H9 (cell line): ENCODE measurements at regions not wholly inside any gene's neighbourhood (a gene's known extent, or its start where the extent isn't known, plus 50 kb on each side); places are given as distances from the start of the nearest gene placed in this dataset.

Experiments
- DNase-seq: peaks from one replicate; pipeline ENCODE4 v3.0.0-alpha.2; 2017
- H2AFZ ChIP-seq: one replicate; pipeline ENCODE4 v1.6.1; 2013; ENCODE audit warnings: mild to moderate bottlenecking, low read length, control low read depth, moderate library complexity
- H2AK5ac ChIP-seq: 2 replicates; pipeline ENCODE4 v1.6.1; 2013; ENCODE audit warnings: low read length, control low read depth, mixed read lengths; ENCODE audit not compliant: insufficient read length
- H2BK120ac ChIP-seq: one replicate; pipeline ENCODE4 v1.6.1; 2013; ENCODE audit warnings: low read depth, mild to moderate bottlenecking, low read length, control low read depth, inconsistent platforms; ENCODE audit not compliant: poor library complexity, severe bottlenecking
- H2BK12ac ChIP-seq: 2 replicates; pipeline ENCODE4 v1.6.1; 2013; ENCODE audit warnings: low read length, control low read depth, mixed read lengths, low read depth; ENCODE audit not compliant: insufficient read length
- H2BK15ac ChIP-seq: 2 replicates; pipeline ENCODE4 v1.6.1; 2013; ENCODE audit warnings: low read depth, low read length, control low read depth
- H2BK20ac ChIP-seq: one replicate; pipeline ENCODE4 v1.6.1; 2013; ENCODE audit warnings: low read depth, mild to moderate bottlenecking, low read length, control low read depth, inconsistent platforms; ENCODE audit not compliant: poor library complexity, severe bottlenecking
- H2BK5ac ChIP-seq: 2 replicates; pipeline ENCODE4 v1.6.1; 2013; ENCODE audit warnings: low read length, control low read depth, mixed read lengths; ENCODE audit not compliant: insufficient read length
- H3K14ac ChIP-seq: 2 replicates; pipeline ENCODE4 v1.6.1; 2013; ENCODE audit warnings: low read length, control low read depth; ENCODE audit not compliant: insufficient read depth
- H3K18ac ChIP-seq: 2 replicates; pipeline ENCODE4 v1.6.1; 2013; ENCODE audit warnings: low read depth, mild to moderate bottlenecking, mixed read lengths, low read length, control low read depth; ENCODE audit not compliant: insufficient read length
- H3K23ac ChIP-seq: 2 replicates; pipeline ENCODE4 v1.6.1; 2013; ENCODE audit warnings: low read length, control low read depth, mixed read lengths, low read depth; ENCODE audit not compliant: insufficient read length
- H3K23me2 ChIP-seq: 2 replicates; pipeline ENCODE4 v1.6.1; 2013; ENCODE audit warnings: low read depth, mild to moderate bottlenecking, mixed read lengths, low read length, control low read depth; ENCODE audit not compliant: insufficient read length, poor library complexity, severe bottlenecking
- H3K27ac ChIP-seq: 2 replicates; pipeline ENCODE4 v1.5.1; 2013; ENCODE audit warnings: low read length, control low read depth, mixed read lengths, low read depth; ENCODE audit not compliant: insufficient read length
- H3K27me3 ChIP-seq: 2 replicates; pipeline ENCODE4 v1.6.1; 2013; ENCODE audit warnings: low read length, control low read depth, inconsistent platforms; ENCODE audit not compliant: insufficient read depth
- H3K4ac ChIP-seq: 2 replicates; pipeline ENCODE4 v1.6.1; 2013; ENCODE audit warnings: low read depth, mild to moderate bottlenecking, control low read depth, inconsistent platforms, low read length, moderate library complexity
- H3K4me1 ChIP-seq: 2 replicates; pipeline ENCODE4 v1.6.1; 2013; ENCODE audit warnings: low read length, control low read depth, inconsistent platforms; ENCODE audit not compliant: insufficient read depth
- H3K4me2 ChIP-seq: 2 replicates; pipeline ENCODE4 v1.6.1; 2013; ENCODE audit warnings: low read length, control low read depth, mixed read lengths; ENCODE audit not compliant: insufficient read length, insufficient read depth
- H3K56ac ChIP-seq: 2 replicates; pipeline ENCODE4 v1.6.1; 2013; ENCODE audit warnings: low read depth, mild to moderate bottlenecking, mixed read lengths, low read length, control low read depth; ENCODE audit not compliant: insufficient read length
- H3K79me1 ChIP-seq: 2 replicates; pipeline ENCODE4 v1.6.1; 2013; ENCODE audit warnings: low read depth, mild to moderate bottlenecking, moderate library complexity, low read length, control low read depth, inconsistent platforms; ENCODE audit not compliant: insufficient read depth, poor library complexity, severe bottlenecking
- H3K79me2 ChIP-seq: 2 replicates; pipeline ENCODE4 v1.6.1; 2013; ENCODE audit warnings: low read length, control low read depth, inconsistent platforms; ENCODE audit not compliant: insufficient read depth
- H3K9ac ChIP-seq: 2 replicates; pipeline ENCODE4 v1.6.1; 2013; ENCODE audit warnings: low read length, control low read depth, mixed read lengths; ENCODE audit not compliant: insufficient read length; ENCODE audit errors: extremely low read depth
- H3K9me3 ChIP-seq: one replicate; pipeline ENCODE4 v1.6.1; 2013; ENCODE audit warnings: low read depth, low read length, inconsistent platforms; ENCODE audit not compliant: control insufficient read depth
- H3T11ph ChIP-seq: one replicate; pipeline ENCODE4 v1.6.1; 2013; ENCODE audit warnings: mild to moderate bottlenecking, low read length, control low read depth, inconsistent platforms
- H4K20me1 ChIP-seq: one replicate; pipeline ENCODE4 v1.6.1; 2013; ENCODE audit not compliant: control insufficient read depth, insufficient read length, insufficient read depth
- H4K5ac ChIP-seq: 2 replicates; pipeline ENCODE4 v1.6.1; 2013; ENCODE audit warnings: low read depth, mild to moderate bottlenecking, mixed read lengths, low read length, control low read depth; ENCODE audit not compliant: insufficient read length
- H4K8ac ChIP-seq: replicated peaks from 2 replicates; pipeline ENCODE4 v1.6.1; 2013; ENCODE audit warnings: low read length, control low read depth, mixed read lengths, low read depth; ENCODE audit not compliant: insufficient read length
- H4K91ac ChIP-seq: 2 replicates; pipeline ENCODE4 v1.6.1; 2013; ENCODE audit warnings: low read depth, mild to moderate bottlenecking, moderate library complexity, mixed read lengths, low read length, control low read depth; ENCODE audit not compliant: insufficient read length
- H3K27ac Mint-ChIP-seq, 3 experiments: 2 replicates in 2 of 3; 3 replicates in 1 of 3; pipeline ENCODE4 v1.8.0; 2020 to 2021; ENCODE audit warnings: mixed read lengths in 3 of 3, mild to moderate bottlenecking in 1 of 3, moderate library complexity in 1 of 3
- H3K27me3 Mint-ChIP-seq: 2 replicates; pipeline ENCODE4 v1.8.0; 2021; ENCODE audit warnings: low read depth, mild to moderate bottlenecking, moderate library complexity, mixed read lengths
- H3K36me3 Mint-ChIP-seq, 3 experiments: 2 replicates in 2 of 3; 3 replicates in 1 of 3; pipeline ENCODE4 v1.8.0; 2020 to 2021; ENCODE audit warnings: low read depth in 3 of 3, mixed read lengths in 3 of 3; ENCODE audit not compliant: insufficient read depth in 1 of 3
- H3K4me1 Mint-ChIP-seq, 2 experiments: 2 replicates each; pipeline ENCODE4 v1.8.0; 2020; ENCODE audit warnings: mixed read lengths in 2 of 2
- H3K4me3 Mint-ChIP-seq, 2 experiments: 2 replicates in 1 of 2; 3 replicates in 1 of 2; pipeline ENCODE4 v1.8.0; 2020 to 2021; ENCODE audit warnings: mild to moderate bottlenecking in 2 of 2, mixed read lengths in 2 of 2, moderate library complexity in 1 of 2
- H3K9me3 Mint-ChIP-seq, 2 experiments: 2 replicates in 1 of 2; 3 replicates in 1 of 2; pipeline ENCODE4 v1.8.0; 2020; ENCODE audit warnings: mild to moderate bottlenecking in 2 of 2, mixed read lengths in 2 of 2, moderate library complexity in 1 of 2
- TF ChIP-seq, protein P1 (sequence below): fragments of 200-600 bp; sonication (generic); conservative IDR thresholded peaks from 3 replicates; pipeline ENCODE4 v1.8.0; 2021; ENCODE audit warnings: antibody characterized with exemption, mild to moderate bottlenecking

DNA sequence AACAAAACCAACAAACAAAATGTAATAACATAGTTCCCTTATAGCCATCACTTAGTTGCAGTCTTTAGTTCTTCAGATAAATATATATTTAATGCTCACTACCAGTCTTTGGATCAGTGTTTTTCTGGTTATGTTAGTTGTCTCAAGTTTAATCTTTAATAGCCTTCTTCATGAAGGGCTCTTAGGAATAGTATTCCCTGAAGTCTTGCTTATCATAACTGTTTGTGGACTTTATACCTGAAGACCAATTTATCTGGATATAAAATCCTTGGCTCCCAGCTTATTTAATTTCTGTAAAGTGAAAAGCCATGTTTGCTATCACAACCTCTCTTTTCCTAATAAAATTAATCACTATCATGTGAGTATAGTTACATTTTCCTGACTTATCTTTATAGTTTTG is 379.7 kb downstream of the ARL6IP6 start:
- H3K4me1 ChIP-seq, result no peaks in the 10 kb centered on the region
- no peak overlapping the region for H3K14ac ChIP-seq
- no peak for DNase-seq
- Mint-ChIP-seq H3K36me3 (no peaks in the 10 kb centered on the region; a peak in 1 of 7 replicates), H3K4me1 (no peaks in the 10 kb centered on the region; a peak in 1 of 4 replicates), H3K9me3 (peaks cover 0 to 3% of the 10 kb centered on the region in 2 experiments; a peak in 2 of 5 replicates), H3K4me3 (no peak overlapping the region), H3K27ac (no peak overlapping the region; a peak in 1 of 7 replicates), H3K27me3 (no peaks in the 10 kb centered on the region)
- no peaks in the 10 kb centered on the region for H3K9me3 ChIP-seq
- H4K5ac ChIP-seq, result no peak overlapping the region
- no peak overlapping the region for H3T11ph ChIP-seq
- H3K4ac ChIP-seq, result no peak overlapping the region
- H4K8ac ChIP-seq, result no peak overlapping the region
- H4K91ac ChIP-seq, result no peak overlapping the region
- H3K79me2 ChIP-seq, result no peaks in the 10 kb centered on the region
- H2BK120ac ChIP-seq, result no peak overlapping the region
- no peak overlapping the region for H2BK5ac ChIP-seq
- H3K18ac ChIP-seq, result no peak overlapping the region
- no peak overlapping the region for H3K4me2 ChIP-seq
- no peaks in the 10 kb centered on the region for H3K79me1 ChIP-seq
- no peak overlapping the region for H3K27ac ChIP-seq
- no peak overlapping the region for H2AK5ac ChIP-seq
- H3K23me2 ChIP-seq, result no peaks in the 10 kb centered on the region
- TF ChIP-seq, protein P1, sequence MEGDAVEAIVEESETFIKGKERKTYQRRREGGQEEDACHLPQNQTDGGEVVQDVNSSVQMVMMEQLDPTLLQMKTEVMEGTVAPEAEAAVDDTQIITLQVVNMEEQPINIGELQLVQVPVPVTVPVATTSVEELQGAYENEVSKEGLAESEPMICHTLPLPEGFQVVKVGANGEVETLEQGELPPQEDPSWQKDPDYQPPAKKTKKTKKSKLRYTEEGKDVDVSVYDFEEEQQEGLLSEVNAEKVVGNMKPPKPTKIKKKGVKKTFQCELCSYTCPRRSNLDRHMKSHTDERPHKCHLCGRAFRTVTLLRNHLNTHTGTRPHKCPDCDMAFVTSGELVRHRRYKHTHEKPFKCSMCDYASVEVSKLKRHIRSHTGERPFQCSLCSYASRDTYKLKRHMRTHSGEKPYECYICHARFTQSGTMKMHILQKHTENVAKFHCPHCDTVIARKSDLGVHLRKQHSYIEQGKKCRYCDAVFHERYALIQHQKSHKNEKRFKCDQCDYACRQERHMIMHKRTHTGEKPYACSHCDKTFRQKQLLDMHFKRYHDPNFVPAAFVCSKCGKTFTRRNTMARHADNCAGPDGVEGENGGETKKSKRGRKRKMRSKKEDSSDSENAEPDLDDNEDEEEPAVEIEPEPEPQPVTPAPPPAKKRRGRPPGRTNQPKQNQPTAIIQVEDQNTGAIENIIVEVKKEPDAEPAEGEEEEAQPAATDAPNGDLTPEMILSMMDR, result no peak
- no peak overlapping the region for H2BK15ac ChIP-seq
- no peak overlapping the region for H3K56ac ChIP-seq
- no peak overlapping the region for H2BK12ac ChIP-seq
- H2AFZ ChIP-seq, result no peak overlapping the region
- no peak overlapping the region for H3K23ac ChIP-seq
- H3K9ac ChIP-seq, result no peak overlapping the region
- no peaks in the 10 kb centered on the region for H4K20me1 ChIP-seq
- H2BK20ac ChIP-seq, result no peak overlapping the region
- no peaks in the 10 kb centered on the region for H3K27me3 ChIP-seq
